ENCODE measurements at regions not wholly inside any gene's neighbourhood (a gene's known extent, or its start where the extent isn't known, plus 50 kb on each side); places are given as distances from the start of the nearest gene placed in this dataset.
"Not testable (repeated sequence)": the region's sequence is repeated elsewhere in the genome, so short reads cannot be mapped to it uniquely, and the experiment has no call there.

DNA sequence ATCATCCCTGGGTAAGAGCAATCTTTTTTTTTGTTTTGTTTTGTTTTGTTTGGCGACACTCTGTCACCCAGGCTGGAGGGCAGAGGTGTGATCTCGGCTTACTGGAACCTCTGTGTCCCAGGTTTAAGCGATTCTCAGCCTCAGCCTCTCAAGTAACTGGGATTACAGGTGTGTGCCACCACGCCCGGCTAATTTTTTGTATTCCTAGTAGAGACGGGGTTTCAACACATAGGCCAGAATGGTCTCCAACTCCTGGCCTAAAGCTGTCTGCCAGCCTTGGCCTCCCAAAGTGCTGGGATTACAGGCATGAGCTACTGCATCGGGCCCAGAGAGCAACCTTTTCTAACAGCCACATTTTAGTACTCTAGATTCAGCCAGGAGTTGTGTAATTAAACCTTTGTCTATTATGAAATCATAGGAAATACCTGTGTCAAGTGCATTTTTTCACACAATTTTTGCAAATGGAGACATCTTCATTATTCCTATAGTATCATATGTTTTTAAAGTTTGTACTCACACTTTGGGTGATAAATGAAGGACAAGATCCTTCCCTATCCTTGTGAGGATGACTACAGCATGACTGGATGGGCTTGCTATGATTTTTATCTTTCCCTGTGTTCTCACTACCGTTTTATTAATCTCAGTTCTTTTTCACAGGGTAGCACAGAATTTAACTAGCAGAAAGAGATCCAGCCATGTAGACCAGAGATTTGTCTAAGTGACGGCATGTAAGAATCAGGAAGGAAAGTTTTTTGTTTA, 82.6 kb downstream of the OR2B2 start:
- no peak for DNase-seq
- in situ Hi-C loops (cut with MboI; ENCODE audit: low pct_unique_long_range_greater_than_20kb, low sequenced_read_pairs) = no loop called here

DNA sequence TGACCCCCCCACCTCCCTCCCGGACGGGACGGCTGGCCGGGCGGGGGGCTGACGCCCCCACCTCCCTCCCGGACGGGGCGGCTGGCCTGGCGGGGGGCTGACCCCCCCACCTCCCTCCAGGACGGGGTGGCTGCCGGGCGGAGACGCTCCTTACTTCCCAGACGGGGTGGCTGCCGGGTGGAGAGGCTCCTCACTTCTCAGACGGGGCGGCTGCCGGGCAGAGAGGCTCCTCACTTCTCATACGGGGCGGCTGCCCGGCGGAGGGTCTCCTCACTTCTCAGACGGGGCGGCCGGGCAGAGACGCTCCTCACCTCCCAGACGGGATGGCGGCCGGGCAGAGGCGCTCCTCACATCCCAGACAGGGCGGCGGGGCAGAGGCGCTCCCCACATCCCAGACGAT, 84.7 kb downstream of the OR2B2 start:
- DNase-seq; in situ Hi-C loops (cut with MboI; ENCODE audit: low pct_unique_long_range_greater_than_20kb, low sequenced_read_pairs): not testable (repeated sequence)

DNA sequence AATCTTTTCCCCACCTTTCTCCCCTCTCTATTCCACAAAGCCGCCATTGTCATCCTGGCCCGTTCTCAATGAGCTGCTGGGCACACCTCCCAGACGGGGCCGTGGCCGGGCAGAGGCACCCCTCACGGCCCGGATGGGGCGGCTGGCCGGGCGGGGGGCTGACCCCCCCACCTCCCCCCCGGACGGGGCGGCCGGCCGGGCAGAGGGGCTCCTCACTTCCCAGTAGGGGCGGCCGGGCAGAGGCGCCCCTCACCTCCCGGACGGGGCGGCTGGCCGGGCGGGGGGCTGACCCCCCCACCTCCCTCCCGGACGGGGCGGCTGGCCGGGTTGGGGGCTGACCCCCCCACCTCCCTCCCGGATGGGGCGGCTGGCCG, 85.6 kb downstream of the OR2B2 start:
- in situ Hi-C loops (cut with MboI; ENCODE audit: low pct_unique_long_range_greater_than_20kb, low sequenced_read_pairs); DNase-seq: not testable (repeated sequence)

DNA sequence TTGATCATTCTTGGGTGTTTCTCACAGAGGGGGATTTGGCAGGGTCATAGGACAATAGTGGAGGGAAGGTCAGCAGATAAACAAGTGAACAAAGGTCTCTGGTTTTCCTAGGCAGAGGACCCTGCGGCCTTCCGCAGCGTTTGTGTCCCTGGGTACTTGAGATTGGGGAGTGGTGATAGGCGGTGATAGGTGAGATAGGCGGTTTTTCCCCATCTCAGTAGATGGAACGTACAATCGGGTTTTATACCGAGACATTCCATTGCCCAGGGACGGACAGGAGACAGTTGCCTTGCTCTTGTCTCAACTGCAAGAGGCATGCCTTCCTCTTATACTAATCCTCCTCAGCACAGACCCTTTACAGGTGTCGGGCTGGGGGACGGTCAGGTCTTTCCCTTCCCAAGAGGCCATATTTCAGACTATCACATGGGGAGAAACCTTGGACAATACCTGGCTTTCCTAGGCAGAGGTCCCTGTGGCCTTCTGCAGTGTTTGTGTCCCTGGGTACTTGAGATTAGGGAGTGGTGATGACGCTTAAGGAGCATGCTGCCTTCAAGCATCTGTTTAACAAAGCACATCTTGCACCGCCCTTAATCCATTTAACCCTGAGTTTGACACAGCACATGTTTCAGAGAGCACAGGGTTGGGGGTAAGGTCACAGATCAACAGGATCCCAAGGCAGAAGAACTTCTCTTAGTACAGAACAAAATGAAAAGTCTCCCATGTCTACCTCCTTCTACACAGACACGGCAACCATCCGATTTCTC, 86.2 kb downstream of the OR2B2 start:
- in situ Hi-C loops (cut with MboI; ENCODE audit: low pct_unique_long_range_greater_than_20kb, low sequenced_read_pairs); DNase-seq: not testable (repeated sequence)

DNA sequence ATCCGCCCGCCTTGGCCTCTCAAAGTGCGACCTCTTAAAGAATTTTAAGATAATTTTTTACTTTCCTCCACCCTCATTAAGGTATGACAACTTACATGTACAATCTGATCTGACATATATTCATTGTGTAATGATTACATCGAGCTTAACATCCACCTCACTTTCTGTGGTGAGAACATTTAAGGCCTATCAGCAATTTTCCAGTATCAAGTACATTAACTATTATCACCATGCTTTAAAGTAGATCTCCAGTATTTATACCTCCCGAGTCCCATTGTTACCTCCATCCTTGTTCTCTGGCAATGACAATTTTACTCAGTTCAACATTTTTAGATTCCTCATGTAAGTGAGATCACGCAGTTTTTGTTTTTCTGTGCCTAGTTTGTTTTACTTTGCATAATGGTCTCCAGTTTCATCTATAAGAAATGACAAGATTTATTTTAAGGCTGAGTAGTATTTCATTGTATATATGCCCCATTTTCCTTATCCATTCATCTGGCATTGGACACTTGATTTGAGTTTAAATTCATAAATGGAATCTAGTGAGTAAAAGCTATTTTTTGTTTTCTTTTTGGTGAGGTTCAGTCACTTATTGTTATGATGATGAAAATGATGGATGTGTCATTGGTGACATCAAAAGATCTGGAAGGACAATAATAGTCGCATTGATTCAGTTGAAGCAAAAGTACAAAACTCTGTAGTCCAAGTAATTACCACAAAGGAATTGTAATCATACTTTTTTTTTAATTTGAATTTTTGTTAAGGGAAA, 87.0 kb downstream of the OR2B2 start:
- in situ Hi-C loops (cut with MboI; ENCODE audit: low pct_unique_long_range_greater_than_20kb, low sequenced_read_pairs) = no loop called here
- DNase-seq = no peak

DNA sequence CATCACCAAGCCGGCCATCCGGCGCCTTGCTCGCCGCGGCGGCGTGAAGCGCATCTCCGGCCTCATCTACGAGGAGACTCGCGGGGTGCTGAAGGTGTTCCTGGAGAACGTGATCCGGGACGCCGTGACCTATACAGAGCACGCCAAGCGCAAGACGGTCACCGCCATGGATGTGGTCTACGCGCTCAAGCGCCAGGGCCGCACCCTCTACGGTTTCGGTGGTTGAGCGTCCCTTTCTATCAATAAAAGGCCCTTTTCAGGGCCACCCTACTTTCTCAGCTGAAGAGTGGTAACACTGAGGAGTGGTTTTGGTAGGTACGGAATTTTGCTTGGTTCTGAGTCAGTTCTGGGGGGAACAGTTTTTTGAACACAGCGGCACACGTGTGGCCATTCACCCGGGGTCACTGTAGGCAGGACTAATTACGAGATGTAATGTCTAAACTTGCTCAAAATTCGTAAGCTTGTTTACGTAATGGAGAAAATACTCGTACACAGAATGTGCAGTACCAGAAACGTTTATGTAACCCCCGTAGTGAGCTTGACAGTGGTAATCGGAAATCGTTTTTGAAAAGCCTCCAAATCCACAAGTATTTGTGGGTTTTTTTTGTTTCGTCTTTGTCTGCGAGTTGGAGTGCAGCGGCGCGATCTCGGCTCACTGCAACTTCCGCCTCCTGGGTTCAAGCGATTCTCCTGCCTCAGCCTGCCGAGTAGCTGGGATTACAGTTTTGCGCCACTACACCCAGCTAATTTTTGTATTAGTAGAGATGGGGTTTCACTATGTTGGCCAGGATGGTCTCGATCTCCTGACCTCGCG, 87.8 kb downstream of the OR2B2 start:
- not testable (repeated sequence) for DNase-seq
- in situ Hi-C loops (cut with MboI; ENCODE audit: low pct_unique_long_range_greater_than_20kb, low sequenced_read_pairs) = loop anchor here (25.0 kb wide), 1 partner anchor 662 kb away; no protein-coding TSS in a partner anchor

DNA sequence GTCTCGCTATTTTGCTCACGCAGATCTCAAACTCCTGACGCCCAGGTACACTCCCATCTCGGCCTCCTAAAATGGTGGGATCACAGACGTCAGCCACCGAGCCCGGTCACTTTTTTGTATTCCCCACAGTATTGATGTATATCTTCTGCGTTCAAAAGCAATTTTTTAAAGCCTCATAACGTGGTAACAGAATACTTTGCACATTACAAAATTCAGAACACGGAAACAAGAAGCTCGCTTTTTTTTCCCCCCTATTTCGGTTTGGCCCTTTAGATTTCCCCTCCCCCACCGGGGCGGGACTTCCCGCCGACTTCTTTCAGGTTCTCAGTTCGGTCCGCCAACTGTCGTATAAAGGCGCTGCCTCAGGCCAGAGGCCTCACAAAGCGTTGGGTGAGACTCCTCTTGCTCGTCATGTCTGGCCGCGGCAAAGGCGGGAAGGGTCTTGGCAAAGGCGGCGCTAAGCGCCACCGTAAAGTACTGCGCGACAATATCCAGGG, 88.4 kb downstream of the OR2B2 start:
- in situ Hi-C loops (cut with MboI; ENCODE audit: low pct_unique_long_range_greater_than_20kb, low sequenced_read_pairs) = loop anchor here (25.0 kb wide), 1 partner anchor 661 kb away; no protein-coding TSS in a partner anchor

DNA sequence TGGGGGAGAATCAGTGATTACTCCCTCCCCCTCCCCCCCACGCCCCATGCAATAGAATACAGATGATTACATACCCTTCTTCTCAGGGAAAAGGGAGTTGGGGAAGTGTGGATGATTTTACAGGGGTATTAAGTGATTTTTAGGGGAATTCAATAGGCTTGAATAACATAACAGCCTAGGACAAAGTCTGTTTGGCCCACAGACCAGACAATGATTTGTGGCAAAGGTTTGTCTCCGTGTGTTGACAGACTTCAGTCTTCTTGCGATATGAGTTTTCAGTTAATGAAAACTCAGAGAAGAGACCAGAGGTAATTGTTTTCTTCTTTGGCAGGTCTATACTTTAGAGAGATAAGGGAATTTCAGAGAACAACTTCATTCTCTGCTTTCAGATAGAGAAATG, 95.3 kb downstream of the OR2B2 start:
- no peak for DNase-seq
- in situ Hi-C loops (cut with MboI; ENCODE audit: low pct_unique_long_range_greater_than_20kb, low sequenced_read_pairs) = loop anchor here (25.0 kb wide), 1 partner anchor 655 kb away; no protein-coding TSS in a partner anchor

More for the DNA sequence above, 88.4 kb downstream of the OR2B2 start:
- DNase-seq = not testable (repeated sequence)

DNA sequence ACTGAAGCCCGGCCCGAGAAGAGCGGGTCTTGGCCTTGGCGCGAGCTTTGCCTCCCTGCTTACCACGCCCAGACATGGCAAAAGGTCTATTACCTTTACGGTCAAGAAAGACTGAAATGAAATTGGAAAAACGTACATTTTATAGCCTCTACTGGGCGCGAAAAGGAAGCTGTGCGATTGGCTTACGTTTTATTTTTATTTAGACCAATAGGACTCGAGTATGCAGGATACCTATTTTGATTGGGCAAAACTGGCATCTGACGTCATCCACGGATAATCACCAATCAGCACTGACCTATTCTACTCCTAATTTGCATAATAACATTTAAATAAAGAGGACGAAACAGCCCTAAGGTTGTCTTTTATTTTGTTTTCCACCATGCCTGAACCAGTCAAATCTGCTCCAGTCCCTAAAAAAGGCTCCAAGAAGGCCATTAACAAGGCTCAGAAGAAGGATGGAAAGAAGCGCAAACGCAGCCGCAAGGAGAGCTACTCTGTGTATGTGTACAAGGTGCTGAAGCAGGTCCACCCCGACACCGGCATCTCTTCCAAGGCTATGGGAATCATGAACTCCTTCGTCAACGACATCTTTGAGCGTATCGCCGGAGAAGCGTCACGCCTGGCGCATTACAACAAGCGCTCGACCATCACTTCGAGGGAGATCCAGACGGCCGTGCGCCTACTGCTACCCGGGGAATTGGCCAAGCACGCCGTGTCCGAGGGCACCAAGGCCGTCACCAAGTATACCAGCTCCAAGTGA, 97.4 kb downstream of the OR2B2 start:
- in situ Hi-C loops (cut with MboI; ENCODE audit: low pct_unique_long_range_greater_than_20kb, low sequenced_read_pairs) = loop anchor here (25.0 kb wide), 1 partner anchor 653 kb away; no protein-coding TSS in a partner anchor
- DNase-seq = no peak

DNA sequence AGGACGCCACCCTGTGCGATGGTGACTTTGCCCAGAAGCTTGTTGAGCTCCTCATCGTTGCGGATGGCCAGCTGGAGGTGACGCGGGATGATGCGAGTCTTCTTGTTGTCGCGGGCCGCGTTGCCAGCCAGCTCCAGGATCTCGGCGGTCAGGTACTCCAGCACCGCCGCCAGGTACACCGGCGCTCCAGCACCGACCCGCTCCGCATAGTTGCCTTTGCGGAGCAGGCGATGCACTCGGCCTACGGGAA, 97.9 kb downstream of the OR2B2 start:
- DNase-seq = not testable (repeated sequence)
- in situ Hi-C loops (cut with MboI; ENCODE audit: low pct_unique_long_range_greater_than_20kb, low sequenced_read_pairs) = loop anchor here (25.0 kb wide), 1 partner anchor 652 kb away; no protein-coding TSS in a partner anchor

DNA sequence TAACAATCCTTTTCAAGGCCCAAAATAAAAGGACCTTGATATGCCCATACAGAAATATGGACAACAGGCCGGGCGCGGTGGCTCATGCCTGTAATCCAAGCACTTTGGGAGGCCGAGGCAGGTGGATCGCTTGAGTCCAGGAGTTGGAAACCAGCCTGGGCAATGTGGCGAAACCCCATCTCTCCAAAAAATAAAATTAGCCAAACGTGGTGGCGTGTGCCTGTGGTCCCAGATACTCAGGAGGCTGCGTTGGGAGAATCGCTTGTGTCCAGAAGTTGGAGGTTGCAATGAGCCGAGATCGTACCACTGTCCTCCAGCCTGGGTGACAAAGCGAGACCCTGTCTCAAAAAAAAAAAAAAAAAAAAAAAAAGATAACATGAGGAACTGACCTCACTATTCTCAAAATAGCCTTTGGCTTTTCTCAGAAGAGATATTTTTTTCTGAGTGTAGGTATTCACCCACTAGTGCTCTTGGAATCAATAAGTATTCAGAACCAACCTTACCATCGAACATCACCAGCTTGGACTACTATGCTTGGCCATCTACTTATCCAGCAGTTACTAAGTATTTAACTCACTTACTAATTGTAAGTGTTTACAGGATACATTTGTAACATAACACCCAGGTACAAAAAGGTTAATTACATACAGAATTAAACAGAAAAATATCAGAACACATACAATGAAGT, 99.2 kb downstream of the OR2B2 start:
- in situ Hi-C loops (cut with MboI; ENCODE audit: low pct_unique_long_range_greater_than_20kb, low sequenced_read_pairs) = loop anchor here (25.0 kb wide), 1 partner anchor 651 kb away; no protein-coding TSS in a partner anchor
- no peak for DNase-seq

DNA sequence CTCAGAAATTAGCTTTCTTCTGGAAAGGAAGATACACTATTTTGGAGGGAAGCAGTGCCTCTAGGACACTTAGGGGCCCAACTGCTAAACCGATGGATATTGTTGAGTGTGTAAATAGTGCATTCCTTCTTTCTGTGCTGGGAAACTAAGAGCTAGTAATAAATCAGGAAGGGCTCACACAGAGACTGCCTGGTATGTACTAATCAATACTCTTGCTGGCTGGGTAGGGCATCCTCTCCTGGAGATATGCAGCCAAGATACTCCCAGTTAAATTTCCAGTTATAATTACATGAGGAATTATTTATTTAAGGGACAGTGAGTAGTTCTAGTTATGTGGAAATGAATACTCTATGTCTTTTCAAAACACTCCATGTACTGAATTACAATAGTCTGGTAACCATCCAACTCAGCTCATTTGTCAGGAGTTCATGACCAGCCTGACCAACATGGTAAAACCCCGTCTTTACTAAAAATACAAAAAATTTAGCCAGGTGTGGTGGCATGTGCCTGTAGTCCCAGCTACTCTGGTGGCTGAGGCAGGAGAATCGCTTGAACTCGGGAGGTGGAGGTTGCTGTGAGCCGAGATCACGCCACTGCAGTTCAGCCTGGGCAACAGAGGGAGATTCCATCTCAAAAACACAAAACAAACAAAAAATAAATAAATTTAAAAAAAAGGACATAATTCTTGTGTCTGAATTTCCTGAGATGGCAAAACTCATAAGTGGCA, 100.0 kb downstream of the OR2B2 start:
- DNase-seq = no peak
- in situ Hi-C loops (cut with MboI; ENCODE audit: low pct_unique_long_range_greater_than_20kb, low sequenced_read_pairs) = loop anchor here (25.0 kb wide), 1 partner anchor 650 kb away; no protein-coding TSS in a partner anchor

DNA sequence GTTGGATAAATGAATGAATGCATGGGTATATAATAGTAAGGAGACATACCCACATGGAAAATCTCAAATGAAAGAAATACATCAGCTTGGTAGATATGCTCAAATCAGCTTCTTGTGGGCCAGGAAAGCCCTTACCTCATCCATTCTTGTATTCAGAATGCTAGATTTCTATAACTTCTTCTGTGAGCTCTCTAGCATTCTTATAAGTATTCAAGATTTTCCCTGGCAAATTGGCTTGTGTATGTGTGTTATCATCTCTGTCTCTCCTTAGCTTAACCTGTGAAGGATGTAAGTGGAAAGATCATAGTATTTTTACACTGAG, 100.8 kb downstream of the OR2B2 start:
- in situ Hi-C loops (cut with MboI; ENCODE audit: low pct_unique_long_range_greater_than_20kb, low sequenced_read_pairs) = loop anchor here (25.0 kb wide), 1 partner anchor 649 kb away; no protein-coding TSS in a partner anchor
- no peak for DNase-seq

DNA sequence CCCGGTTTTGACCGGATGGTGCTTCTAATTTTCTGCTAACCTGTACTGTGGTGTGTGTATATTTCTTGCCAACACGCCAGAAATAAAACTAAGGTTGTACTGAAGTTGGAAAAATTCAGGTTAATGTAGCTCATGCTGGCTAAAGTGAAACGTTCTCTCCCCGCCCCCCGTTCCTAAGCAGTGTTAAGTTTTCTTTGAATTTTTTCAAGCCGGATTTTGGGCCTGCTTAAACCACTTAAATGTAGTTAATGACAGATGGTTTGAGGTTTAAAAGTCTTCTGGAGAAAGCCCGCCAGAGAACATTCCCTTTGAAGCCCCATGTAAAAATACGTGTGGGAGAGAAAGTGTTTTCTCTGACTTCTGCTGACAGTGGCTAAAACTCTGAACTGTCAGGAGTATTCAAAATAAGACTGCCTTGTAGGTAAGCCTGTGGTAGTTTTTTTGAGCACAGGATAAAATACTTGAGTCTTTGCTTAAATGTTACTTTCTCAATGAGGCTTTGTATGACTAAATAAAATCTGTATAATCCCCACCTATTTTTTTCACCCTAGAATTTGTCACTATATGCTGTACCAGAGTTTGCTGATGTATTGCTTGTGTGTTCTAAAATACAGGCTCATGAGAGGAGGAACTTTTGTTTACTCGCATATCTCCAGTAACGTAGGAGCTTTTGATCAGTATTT, 101.3 kb downstream of the OR2B2 start:
- in situ Hi-C loops (cut with MboI; ENCODE audit: low pct_unique_long_range_greater_than_20kb, low sequenced_read_pairs) = loop anchor here (25.0 kb wide), 1 partner anchor 649 kb away; no protein-coding TSS in a partner anchor

DNA sequence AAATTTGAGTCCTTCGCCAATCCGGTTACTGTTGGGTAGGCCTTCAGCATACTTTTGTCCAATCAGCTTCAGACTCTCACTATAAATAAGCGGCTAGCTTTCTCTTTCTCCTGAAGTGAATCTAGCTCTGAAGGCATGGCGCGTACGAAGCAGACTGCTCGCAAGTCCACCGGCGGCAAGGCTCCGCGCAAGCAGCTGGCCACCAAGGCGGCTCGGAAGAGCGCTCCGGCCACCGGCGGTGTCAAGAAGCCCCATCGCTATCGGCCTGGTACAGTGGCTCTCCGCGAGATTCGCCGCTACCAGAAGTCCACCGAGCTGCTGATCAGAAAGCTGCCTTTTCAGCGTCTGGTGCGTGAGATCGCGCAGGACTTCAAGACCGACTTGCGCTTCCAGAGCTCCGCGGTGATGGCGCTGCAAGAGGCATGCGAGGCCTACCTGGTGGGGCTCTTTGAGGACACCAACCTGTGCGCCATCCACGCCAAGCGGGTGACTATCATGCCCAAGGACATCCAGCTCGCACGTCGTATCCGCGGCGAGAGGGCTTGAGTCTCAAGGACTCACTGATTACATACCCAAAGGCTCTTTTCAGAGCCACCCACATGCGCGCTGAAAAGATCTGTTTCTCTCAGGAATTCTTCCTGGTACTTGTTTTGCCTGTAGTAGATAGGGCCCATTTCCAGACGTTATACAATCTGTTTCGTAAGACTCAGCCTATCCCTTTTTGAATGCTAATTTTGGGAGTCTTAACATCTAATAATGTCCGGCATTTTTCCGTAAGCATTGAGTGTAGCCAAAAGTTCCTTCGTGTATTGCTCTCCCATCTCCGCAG, 102.0 kb downstream of the OR2B2 start:
- DNase-seq = peak; percentile 95
- in situ Hi-C loops (cut with MboI; ENCODE audit: low pct_unique_long_range_greater_than_20kb, low sequenced_read_pairs) = loop anchor here (25.0 kb wide), 1 partner anchor 648 kb away; no protein-coding TSS in a partner anchor

More for the DNA sequence above, 101.3 kb downstream of the OR2B2 start:
- DNase-seq = peak; percentile 71

All from KBM-7 (cell line).